ENCODE measurements at regions not wholly inside any gene's neighbourhood (a gene's known extent, or its start where the extent isn't known, plus 50 kb on each side); places are given as distances from the start of the nearest gene placed in this dataset.

DNA sequence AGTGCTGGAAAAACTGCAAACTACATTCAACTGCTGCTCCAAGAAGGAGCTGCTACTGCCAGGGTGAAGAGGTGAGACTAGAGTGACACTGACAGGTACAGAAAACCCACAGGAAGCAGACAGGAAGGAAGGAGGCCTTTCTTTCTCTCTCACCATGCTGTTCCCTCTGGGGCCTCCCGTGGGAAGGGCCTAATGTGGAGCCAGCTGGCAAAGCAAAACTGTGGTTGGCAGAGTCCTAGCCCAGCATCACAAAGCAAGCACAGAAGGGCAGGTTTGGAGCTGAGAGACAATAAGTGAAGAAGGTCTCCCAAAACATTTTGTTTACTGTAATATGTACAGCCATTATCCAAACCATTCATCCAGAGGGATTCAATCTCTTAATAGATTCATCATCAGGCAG, 122.5 kb upstream of the MAX start:
- no peak for DNase-seq

GRCh38 chr14:65225299-65226159, 123.2 kb upstream of the MAX start:
- DNase-seq, result peak; percentile 15

DNA sequence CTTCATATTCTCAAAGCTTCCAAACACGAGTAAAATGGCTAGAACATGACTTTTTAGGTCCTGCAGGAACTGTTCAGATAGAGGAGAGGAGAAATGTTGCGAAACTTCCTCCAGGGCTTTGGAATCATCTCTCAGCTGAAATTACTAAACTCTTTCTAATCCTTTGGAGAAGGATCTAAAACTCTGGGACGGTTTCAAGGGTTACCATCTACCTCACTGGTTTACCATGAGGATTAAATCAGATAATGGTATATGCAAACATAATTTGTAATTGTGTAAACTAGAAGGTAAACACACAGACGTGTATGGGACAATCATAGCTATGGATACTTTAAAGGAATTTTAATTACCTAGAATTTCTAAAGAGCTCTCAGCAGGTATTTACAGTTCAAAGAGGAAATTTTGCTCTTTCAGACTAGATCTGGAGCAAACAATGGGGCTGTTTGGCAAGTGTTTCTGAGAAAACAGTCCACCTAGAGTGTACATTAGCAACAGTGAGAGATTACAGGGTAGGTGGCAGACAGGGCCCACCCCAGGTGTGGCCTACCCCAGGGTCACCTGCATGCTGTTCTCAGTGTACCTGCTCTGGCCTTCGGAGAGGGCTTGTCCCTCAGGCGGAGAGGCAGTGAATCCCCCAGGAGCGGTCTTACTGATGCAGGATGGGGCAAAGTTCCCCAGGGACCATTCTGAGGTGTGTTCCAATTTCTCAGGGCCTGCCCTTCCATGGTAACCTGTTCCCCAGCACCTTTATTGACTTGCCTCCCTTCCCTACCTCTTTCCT, 124.7 kb upstream of the MAX start:
- no peak for DNase-seq

- no peak for DNase-seq
Observed at GRCh38 chr14:65228436-65228835, 126.1 kb upstream of the MAX start.

GRCh38 chr14:65228956-65229747, 126.8 kb upstream of the MAX start:
- DNase-seq, result no peak

- DNase-seq, result peak; percentile 33
Observed at GRCh38 chr14:65229748-65230728, 127.7 kb upstream of the MAX start.

DNA sequence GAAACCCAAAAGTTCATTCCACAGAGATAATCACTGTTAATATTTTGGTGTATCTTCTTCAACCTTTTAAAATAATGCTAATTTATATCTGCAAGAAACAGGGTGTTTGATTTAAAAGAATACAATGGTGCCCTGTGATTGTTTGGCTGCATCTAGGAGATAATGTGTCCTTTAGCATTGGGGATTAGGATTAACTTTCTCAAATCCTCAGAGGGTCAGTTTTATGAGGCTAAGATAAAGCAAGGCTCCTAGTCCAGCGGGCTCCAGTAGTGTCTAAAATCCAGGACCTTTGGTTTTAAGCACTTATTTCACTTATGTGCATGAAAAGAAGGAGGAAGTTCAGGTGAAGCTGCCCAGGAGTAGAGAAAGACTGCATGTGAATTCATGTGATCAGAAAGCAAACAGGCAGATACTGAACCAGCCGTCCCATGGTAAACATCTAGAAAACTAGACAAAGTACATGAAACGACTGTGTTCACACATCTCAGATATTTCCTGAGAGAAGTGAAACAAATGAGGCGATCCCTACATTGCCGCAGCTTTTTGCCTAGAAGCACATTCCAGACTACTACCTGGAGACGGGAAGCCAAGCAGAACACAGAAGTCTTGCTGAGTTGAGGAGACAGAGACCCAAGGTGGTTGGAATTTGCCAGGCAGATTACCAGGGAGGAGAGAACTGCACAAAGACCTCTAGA, 129.1 kb upstream of the MAX start:
- DNase-seq, result no peak

DNA sequence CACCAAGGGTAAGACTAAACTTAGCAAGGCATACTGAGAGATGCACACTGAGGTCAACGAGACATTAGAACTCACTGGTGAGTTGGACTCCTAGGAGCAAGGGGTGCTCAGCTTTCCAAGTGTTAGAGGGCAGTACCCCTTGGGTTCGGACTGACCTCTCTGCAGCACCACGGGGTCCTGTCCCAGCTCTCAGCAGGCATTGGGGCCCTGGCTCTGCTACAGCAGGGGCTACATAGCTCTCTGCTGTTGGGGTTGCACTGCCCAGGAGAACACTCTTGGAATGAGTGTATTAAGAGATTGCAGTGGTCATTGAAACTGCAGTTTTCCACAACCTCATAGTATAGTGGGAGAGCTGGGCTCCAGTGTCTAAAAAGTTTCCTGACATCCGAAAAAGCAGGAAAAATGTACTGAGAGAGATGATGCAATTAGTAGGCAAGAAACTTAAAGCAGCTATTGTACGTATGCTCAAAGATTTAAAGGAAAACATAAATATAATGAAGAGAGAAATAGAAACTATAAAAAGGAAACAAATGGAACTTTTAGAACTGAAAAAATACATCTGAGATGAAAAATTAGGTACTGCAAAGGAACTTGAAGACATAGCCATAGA, 132.5 kb upstream of the MAX start:
- no peak for DNase-seq

GRCh38 chr14:65237023-65237814, 134.9 kb upstream of the MAX start:
- no peak for DNase-seq

DNA sequence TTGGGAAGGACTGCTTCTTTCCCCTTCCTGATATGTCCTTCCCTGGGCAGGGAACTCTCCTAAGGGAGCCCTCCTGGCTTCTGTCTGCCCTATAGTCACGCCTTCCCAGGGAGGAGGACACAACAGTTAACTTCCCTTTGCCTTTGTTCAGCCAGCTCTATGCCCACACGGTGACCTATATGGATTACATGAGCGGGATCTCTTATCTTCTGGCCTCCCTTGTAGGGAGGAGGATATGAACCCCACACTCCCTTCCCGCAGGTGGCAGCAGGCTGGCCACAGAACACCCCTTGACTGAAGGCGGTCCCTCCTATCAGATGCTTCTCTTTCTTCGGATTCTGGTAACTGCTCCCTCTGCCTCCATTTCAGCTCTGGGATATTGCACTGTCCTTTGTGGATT, 135.6 kb upstream of the MAX start:
- DNase-seq, result no peak

DNA sequence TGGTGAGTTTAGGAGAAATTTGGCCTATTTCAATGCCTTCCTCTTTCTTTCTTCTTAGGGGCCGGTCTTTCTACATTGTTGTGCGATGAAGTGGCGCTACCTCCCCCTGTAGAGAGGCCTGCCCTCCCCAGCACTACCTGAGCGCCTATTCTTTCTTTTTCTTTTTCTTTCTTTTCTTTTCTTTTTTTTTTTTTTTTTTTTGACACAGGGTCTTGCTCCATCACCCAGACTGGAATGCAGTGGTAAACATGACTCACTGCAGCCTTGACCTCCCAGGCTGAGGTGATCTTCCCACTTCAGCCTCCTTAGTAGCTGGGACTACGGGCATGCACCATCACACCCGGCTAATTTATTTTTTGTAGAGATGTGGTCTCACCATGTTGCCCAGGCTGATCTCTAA, 136.1 kb upstream of the MAX start:
- no peak for DNase-seq

- DNase-seq, result no peak
Observed at GRCh38 chr14:65239143-65239937, 137.0 kb upstream of the MAX start.

DNA sequence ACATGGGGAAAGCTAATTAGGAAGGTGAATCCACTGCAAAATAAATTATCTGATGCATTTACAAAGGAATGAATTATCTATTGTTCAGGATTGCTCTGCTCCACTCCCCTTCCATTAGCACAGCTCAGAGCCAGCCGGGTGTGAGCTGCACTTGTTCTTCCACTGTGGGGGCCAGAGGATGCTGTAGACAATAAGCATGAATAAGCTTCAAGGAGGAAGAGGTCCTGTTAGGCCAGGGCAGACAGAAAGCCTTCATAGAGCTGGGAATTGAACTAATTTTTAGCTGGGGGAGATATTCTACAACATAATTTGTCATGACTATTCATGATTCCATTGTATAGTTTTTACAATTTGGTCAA, 137.6 kb upstream of the MAX start:
- no peak for DNase-seq

- DNase-seq, result no peak
Observed at GRCh38 chr14:65241125-65241752, 138.9 kb upstream of the MAX start.

GRCh38 chr14:65242732-65243134, 140.4 kb upstream of the MAX start:
- DNase-seq, result no peak

DNA sequence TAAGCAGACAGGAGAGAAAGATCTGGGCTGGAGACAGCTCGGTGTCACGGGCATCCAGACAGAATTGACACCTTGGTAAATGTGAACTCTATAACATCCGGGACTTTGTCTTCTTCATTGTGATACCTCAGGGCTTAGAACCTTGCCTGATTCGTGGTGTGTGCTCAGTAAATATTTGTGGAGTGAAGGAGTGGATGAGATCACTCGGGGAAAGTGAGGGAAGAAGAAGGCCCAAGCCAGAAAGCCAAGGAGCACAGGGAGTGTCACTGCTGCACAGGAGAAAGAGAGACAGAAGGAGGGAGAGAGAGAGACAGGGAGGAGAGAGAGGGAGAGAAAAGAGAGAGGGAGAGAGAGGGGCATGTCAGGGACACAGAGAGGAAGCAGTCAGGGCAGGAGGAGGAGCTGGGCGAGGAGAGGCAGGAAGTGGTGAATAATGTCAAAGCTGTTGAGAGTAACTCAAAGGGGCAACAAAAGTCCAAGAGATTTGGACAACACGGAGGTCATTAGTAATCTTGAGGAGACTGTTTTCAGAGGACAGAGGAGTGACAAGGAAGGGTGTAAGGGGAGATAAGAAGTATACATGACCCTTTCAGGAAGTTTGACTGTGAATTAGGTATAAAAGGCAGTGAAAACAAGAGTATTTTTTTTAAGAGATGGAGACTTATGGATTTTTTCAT, 141.6 kb upstream of the MAX start:
- DNase-seq, result no peak

DNA sequence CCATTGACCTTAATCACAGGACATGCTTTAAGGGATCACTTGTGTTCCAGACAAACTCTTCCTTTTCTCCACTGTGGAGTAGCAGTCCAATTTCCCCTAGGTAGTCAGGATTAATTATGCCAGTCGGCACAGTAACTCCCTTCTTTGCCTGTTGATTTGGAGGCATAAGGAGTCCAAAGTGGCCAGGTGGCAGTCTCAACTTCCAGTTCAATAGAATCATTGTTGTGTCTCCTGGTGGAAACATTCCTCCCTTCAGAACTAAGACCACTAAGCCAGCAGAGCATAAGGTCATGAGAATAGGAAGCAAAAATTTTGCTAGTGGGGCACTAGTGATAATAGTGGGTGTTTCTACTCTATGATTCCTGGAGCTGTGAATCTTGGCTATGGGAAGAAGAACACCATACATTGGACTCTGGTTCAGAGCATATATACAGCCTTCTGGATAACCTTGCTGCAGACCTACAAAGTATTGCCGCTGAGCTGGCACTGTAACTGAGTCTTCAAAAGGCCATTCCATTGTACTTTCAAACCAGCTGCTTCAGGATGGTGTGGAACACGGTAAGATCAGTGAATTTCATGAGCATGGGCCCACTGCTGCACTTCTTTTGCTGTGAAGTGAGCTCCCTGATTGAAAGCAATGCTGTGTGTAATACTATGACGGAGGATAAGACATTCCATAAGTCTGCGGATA, 147.3 kb upstream of the MAX start:
- no peak for DNase-seq

All from renal pelvis (tissue), 1 donor.